NCI-H146 treated with DMSO at 0.1 percent for 48 hours (cell line): ENCODE measurements at regions not wholly inside any gene's neighbourhood (a gene's known extent, or its start where the extent isn't known, plus 50 kb on each side); places are given as distances from the start of the nearest gene placed in this dataset.
"Not testable (repeated sequence)": the region's sequence is repeated elsewhere in the genome, so short reads cannot be mapped to it uniquely, and the experiment has no call there.

Experiments
- DNase-seq: peaks from one replicate; lab custom pipeline; 2025; ENCODE audit not compliant: unreplicated experiment; lab: John Stamatoyannopoulos, UW

DNA sequence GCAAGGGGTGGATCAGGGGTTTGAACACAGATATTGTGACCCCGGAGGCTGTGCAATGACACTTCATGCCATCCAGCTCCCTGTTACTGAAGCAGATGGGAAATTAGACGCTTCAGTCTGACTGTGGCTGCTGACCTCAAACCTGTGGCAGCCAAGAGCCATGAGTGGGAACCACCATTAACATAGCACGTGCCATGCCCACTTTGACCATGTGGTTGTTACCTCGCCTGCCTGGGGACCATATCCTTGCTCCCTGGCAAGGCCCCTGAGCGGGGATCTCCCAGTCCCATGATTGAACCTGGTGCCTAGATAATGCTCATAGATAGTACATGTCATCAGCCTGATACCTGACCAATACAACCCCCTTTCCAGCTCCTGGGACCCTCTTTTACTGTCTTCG is 68.9 kb downstream of the CYP26B1 start:
- no peak for DNase-seq

DNA sequence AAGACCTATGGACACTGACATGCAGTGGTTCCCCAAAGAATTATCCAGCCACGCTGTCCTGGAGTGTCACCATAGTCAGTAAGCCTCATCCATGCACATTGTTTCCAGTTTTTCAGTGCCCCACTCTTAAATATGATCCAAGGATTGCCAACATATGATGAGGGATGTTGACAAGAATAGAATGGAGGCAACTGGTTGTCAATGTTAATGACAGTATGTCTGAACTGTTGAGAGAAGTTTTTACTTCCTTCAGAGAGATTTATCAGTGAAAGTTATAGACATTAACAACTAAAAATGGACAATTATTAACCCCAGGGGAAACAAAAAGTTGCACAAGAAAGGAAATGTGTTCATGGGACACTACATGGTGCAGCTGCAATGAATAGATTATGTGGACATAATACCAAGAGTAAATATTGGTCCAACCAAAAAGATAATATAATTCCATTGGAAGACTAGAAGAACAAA is 69.9 kb downstream of the CYP26B1 start:
- peak; percentile 71 for DNase-seq

DNA sequence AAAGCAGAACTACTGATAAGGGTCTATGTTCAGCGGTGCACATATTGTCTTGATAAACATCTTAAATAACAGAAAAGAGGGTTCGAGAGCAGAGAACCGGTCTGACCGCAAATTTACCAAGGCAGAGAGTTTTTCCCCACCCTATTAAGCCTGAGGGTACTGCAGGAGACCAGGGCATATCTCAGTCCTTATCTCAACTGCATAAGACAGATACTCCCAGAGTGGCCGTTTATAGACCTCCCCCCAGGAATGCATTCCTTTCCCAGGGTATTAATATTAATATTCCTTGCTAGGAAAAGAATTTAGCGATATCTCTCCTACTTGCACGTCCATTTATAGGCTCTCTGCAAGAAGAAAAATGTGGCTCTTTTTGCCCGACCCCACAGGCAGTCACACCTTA is 74.3 kb downstream of the CYP26B1 start:
- DNase-seq: not testable (repeated sequence)

DNA sequence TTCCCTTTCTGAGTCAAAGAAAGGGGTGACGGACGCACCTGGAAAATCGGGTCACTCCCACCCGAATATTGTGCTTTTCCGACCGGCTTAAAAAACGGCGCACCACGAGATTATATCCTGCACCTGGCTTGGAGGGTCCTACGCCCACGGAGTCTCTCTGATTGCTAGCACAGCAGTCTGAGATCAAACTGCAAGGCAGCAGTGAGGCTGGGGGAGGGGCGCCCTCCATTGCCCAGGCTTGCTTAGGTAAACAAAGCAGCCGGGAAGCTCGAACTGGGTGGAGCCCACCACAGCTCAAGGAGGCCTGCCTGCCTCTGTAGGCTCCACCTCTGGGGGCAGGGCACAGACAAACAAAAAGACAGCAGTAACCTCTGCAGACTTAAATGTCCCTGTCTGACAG is 83.5 kb downstream of the CYP26B1 start:
- not testable (repeated sequence) for DNase-seq

DNA sequence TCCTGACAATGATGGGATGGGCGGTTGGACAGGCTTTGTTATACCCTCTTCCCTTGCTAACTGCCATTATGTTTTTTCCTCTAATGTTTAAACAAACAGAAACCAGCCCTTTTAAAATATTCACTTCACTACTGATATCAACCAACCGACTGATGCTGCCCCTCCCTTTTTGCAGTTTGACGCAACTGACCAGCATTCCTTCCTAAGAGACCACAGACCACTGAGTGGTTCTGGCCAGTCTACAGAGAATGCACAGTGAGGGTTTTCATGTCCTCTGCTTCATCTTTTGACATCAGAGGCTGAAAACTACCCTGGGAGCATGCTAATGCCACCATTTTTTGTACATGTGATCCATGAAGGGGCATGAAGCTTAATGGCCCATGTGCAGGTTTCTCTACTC is 85.3 kb downstream of the CYP26B1 start:
- no peak for DNase-seq

DNA sequence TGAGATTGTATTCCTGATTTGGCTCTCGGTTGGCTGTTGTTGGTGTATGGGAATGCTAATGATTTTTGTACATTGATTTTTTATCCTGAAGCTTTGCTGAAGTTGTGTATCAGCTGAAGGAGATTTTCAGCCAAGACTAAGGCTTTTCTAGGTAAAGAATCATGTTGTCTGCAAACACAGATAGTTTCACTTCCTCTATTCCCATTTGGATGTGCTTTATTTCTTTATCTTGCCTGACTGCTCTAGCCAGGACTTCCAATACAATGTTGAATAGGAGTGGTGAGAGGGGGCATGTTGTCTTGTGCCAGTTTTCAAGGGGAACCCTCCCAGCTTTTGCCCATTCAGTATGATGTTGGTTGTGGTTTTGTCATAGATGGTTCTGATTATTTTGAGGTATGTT is 90.4 kb downstream of the CYP26B1 start:
- DNase-seq: no peak

DNA sequence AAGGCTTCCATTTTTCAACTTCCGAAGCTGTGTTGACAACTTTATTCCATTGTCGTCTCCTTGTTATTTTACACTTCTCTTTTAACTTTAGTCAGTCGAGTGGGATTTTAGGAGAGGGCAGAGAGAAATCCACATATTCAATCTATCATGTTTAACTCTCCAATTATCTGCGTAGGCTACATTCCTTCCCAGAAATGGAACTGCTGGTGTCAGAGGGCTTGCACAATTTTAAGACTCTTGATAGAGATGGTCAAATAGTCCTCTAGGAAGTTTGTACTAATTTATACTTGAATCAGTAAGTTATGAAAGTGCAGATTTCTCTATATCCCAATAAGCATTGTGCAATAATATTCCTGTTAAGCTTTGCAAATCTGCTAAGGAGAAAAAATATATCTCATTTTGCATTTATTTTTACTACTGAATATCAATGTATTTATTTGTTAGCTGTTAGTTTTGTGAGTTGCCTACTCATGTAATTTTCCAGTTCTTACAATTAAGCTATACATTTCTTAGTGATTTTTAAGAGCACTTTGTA is 95.6 kb downstream of the CYP26B1 start:
- DNase-seq: no peak

DNA sequence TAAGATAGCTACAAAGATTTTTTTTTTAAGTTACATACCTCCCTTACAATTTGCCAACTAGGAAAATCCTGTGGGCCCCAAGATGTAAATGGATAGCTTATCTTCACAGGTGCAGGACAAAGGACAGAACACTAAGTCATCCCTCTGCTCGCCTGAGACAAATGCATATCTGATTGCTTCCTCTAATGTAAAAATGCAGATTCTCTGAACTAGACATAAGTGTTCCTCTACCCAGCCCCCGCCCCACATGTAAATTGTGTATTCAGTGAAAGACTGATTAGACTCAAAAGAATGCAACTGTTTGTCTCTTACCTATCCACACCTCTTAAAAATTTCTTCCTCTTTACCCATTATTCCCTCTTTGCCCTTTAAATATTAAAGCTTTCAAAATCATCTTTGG is 96.5 kb downstream of the CYP26B1 start:
- DNase-seq: no peak

DNA sequence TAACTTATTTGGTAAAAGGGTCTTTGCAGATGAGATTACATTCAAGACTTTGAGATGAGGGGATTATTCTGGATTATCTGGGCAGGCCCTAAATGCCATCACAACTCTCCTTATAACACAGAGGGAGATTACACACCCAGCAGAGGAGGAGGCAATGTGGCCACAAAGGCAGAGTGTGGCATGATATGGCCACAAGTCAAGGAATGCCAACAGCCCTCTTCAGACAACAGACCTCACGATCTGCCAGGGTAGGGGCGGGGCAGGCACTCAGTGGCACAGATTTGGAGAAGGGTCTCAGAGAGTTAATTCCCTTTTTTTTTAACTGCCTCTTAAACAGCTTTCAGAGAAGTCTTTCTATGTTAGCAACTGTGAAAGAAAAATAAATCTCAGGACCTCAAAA is 96.9 kb downstream of the CYP26B1 start:
- no peak for DNase-seq

DNA sequence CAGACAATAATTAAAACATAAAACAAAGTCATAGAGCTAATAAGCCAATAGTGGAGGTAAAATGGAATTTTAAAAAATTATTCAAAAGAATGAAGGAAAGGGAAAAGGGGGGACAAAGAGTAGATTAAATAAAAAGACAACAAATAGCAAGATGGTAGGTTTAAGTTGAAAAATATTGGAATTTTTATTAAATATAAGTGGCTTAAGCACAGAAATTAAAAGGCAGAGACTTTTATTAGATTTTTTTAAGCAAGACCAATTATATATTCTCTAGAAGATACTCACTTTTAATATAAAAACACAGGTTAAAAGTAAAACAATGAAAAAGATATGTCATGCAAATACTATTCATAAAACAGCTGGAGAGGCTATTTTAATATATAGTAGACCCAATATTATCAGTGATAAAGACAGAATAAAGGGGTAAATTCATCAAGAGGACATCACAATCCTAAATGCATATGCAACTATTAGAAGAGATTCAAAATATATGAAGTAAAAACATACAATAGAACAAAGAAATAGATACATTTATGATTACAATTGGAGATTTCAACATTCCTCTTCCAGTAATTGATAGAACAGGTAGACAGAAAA is 98.7 kb downstream of the CYP26B1 start:
- no peak for DNase-seq

DNA sequence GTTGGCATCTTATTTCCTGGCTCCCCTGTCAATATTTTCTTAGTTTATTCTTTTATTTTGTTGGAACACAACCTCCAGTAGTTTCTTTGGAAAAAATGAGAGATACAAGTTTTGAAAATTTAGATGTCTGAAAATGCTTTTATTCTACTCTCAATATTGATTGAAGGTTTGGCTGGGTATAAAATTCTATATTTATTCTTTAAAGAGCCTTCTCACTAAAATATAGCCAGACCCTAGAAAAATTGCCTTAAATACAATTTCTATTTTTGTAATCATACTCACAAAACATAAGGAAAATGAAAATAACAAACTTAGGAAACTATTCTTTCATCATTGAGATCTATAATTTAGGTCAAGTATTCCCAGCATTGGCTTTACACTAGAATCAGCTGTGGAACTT is 103.7 kb downstream of the CYP26B1 start:
- no peak for DNase-seq

DNA sequence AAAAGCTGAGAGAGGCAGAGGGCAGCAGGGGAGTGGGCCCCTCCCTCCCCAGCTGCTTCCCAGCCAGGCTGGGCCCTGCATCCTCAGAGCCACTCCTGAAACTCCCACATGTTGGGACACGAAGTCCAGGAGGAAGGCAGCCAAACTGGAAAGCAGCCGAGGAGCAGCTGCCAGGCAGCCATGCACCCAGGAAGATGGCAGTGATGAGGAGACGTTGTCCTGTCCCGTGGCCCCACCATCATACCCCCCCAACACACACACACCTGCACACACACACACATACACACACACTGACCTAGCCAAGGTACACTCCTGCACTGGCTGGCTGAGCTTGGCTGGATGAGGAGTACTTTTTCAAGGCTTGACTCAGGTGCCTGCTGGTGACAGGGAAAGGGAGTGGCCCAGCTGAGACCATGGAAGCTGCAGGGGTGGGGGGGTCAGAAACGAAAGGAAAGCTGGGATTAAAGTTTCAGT is 106.0 kb downstream of the CYP26B1 start:
- no peak for DNase-seq

DNA sequence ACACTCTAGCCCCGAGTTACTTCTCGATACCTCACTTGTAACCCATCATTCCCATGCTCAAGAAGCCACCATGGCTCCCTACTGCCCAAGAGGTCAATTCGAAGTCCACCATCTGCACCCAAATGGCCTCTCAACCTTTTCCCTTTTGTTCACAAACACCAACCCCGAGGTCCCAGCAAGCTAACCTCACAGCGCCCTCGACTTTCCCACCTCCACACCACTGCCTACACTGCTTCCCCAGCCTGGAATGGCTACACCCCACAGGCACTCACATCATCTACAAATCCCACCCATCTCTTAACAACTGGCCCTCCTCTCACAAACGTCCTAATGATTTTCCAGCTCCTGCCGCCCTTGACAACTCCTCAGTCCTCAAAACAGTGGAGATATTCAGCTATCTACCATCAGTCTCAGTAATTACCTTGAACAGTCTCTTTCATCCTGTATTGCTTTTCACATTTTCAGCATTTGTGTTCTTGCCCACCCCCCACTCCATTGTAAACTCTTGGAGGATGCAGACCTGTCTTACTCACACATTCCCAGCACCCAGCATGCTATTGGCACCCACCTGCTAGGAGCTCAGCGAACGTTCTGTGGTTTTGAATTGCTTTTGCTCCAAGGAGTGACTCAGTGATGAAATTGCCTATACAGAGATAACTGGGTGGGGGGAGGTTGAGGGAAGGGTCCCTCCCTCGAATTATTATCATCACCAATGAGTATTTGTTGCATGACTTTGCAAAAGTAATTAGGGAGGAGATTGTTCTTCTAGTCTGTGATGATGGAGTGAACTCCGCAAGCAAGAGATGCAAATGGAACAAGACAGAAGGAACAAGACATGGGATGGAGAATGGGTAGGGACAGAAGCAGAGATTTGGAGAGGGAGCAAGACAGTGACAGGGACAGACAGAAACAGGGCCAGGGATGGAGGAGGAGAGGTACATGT is 106.8 kb downstream of the CYP26B1 start:
- DNase-seq: no peak

DNA sequence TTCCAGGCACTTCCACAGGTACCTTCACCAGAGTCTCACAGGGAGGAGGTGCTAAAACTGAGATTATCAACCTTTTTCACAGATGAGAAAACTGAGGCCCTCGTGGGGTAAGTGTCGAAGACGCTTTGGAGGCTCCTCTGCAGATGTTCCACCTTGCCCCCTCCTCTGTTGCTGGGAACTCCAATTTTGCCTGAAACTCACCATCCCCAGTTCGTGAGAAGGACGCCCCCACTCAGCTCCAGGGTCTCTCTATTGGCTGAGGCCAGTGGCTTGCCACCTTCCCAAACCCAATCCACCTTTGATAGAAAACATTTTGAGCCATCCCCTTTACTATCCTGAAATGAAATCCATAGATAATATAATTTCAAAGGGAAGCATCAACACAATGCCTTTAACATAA is 109.1 kb downstream of the CYP26B1 start:
- DNase-seq: no peak

DNA sequence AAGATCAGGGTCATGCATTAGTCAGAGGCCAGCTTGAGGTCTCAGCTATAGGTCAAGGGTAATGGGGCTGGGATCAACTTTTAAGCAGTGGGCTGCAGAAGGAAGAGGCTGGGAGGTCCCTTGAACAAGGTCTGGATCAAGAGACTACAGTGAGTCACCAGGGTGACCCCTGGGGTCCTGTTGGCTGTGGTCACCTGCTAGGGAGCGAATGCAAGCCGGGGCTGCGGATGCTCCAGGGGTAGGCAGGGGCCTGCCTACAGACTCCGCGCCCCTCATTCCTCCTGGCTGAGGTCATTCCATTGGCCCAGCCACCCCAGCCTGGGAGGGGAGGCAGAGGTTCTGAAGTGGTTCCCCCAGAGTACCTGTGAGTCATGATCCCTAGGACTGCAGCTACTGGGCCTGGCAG is 110.4 kb downstream of the CYP26B1 start:
- no peak for DNase-seq

DNA sequence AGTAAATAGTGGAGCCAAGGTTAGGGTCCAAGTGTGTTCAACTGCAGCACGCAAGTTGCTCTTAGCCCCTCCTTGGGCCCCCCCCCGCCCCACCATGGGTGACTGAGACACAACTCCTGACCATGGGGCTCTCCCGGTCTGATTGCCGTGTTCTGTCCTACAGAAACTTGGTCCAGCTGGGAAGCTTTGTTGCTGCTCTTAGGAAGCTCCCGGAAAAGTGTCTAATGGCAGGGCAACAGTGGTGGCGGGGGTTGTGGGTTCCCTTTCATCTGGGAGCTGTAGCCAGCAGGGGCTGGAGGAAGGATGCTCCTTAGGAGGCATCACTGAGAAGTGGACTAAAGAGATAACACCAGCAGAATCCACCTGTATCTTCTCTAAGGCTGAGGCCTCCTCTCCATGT is 111.1 kb downstream of the CYP26B1 start:
- no peak for DNase-seq

DNA sequence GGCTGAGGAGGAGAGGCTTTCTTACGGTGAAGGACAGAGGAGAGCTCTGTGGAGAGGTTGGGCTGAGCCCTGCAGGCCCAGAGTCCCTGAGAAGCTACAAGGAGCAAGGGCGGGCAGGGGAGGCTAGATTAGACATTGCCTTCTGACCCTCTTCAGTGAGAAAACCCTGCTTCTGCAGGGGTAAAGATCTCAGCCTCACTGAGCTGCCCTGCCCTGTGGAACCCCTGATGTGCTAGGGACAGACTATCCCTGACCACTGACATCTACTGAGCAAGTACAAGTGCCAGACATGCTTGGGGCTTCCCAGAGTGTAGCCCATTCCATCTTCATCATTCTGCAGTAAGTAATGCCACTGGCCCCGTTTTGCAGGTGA is 111.5 kb downstream of the CYP26B1 start:
- DNase-seq: no peak

DNA sequence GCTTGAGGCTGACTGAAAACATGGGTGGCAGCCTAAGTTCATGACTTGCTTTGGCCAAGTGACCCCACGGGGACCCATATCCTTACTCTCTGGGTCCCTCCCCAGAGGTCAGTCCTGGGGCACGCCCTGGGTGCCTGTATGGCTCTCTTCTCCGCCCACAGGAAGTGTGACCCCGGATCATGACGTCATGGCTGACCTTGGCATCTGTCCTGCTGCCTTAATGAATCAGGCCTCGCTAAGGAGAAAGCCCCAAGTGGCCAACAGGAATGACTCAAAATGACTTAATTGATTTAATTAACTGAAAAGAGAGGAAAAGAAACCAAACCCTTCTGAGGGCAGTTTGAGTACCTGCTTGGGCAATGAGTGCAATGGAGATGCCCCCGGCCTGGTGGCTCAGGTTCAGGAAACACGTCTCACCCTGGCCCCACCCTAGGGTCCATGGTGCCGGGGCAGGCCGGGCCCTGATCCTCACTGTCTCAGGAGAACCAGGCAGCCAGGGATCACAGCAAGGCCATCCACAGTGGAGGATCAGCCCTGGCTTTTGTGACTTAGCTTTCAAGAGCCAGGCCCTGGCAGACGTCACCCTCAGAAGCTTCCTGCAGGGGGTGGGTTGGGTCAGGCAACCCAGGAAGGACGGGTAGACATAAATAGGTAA is 112.0 kb downstream of the CYP26B1 start:
- no peak for DNase-seq

DNA sequence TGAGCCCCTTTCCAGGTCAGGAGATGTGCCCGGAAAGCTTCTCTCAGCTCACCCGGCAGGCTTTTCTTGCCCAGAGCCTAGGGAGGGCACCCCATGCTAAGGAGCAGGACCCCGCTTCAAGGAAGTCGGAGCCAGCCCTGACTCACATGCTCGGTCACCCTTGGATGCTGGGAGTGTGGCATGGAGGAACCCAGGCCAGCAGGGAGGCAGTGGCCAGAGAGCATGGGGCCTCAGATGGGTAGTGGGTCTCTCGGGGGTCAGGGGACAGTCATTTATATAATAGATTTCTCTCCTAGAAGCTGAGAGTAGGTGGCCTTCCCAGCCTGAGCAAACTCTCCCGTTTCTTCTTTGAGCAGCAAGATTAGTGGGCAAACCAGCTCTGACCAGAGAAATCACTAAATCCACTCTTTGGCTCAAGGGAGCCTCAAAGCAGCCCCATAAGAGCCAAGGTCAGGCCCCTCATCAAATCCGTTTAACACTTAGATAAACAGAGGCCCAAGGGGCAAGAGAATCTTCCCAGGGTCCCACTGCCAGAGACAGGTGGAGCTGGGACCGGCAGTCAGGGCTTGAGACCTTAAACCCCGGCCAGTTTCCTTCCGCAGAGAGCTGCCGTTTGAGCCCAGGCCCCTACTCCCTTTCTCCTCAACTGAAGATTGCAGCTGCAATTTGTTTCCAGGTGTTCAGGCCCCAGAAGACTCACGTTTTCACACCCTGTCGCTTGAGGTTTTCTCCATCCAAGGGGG is 113.1 kb downstream of the CYP26B1 start:
- DNase-seq: no peak

DNA sequence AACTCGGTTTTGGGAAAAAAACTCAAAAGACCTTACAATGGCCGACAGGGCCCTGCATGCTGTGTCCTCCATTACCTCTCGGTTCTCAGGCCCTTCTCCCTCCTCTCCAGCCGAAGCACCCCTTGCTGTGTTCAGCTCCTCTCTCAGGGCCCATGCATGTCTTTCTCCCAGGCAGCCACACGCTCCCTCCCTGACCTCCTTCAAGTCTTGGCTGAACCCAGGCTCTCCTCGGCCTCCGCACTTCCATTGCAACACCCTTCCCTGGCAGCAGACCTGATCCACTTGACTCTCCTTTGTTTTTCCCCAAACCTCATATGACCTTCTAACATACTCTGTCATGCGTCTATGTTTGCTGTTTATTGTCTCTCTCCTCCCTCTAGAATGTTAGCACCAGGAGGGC is 114.0 kb downstream of the CYP26B1 start:
- no peak for DNase-seq

DNA sequence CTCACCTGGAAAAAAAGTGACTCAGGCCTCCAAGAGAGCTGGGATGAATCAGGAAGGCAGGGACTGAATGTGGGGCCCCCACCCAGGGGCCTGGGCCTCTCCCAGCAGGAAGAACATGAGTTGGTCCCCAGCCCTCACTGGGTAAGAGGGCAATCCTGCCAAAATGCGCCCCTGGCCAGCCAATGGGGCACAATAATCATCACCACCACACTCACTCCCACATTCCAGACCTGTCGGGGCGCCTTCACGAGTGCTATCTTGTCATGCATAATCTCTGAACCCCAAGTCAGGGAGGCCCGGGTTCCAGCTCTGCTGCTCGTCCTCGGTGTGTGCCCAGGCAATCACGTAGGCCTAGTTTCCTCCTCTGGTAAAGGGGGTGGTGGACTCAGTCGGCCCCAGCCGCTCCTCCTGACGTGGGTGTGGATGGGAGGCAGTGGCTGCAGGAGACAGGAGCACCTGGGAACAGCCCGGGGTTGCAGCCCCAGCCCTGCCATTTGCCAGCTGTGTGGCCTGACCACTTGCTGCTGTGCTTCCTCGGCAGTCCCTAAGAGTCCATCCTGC is 115.1 kb downstream of the CYP26B1 start:
- DNase-seq: no peak
